ENCODE measurements at regions not wholly inside any gene's neighbourhood (a gene's known extent, or its start where the extent isn't known, plus 50 kb on each side); places are given as distances from the start of the nearest gene placed in this dataset.

DNA sequence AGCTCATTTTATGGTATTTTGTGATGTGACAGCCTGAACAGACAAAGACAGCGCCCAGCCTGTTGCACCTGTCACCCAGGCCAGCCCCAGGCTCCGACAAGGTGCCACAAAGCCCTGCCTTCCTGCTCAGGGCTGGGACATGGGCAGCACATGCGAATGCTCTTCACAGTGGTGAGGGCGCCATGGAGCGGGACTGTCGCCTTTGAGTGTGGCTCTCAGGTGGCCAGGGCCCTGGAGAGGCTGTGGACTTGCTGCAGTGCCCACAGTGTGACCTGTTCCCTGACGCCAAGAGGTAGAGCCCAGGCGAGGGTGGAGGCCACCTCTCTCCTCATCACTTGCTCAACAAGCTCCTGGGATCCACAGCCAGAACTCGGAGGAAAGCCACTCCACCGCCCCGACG is 346.3 kb downstream of the SHANK2 start:
- H3K9me3 ChIP-seq (ENCODE audit: insufficient read depth, low read length, severe bottlenecking) = peaks cover 4% of the 10 kb centered on the region
- H3K27me3 ChIP-seq (ENCODE audit: insufficient read depth, low read length, poor library complexity) = no peaks in the 10 kb centered on the region
- no peak overlapping the region for H3K4me3 ChIP-seq (ENCODE audit: low read depth in 1 of 2, low read length in 2 of 2)
- no peak overlapping the region for H3K4me2 ChIP-seq (ENCODE audit: insufficient read depth, low read length)
- H3K4me1 ChIP-seq (ENCODE audit: insufficient read depth, low read length) = no peaks in the 10 kb centered on the region
- TF ChIP-seq, protein P1, sequence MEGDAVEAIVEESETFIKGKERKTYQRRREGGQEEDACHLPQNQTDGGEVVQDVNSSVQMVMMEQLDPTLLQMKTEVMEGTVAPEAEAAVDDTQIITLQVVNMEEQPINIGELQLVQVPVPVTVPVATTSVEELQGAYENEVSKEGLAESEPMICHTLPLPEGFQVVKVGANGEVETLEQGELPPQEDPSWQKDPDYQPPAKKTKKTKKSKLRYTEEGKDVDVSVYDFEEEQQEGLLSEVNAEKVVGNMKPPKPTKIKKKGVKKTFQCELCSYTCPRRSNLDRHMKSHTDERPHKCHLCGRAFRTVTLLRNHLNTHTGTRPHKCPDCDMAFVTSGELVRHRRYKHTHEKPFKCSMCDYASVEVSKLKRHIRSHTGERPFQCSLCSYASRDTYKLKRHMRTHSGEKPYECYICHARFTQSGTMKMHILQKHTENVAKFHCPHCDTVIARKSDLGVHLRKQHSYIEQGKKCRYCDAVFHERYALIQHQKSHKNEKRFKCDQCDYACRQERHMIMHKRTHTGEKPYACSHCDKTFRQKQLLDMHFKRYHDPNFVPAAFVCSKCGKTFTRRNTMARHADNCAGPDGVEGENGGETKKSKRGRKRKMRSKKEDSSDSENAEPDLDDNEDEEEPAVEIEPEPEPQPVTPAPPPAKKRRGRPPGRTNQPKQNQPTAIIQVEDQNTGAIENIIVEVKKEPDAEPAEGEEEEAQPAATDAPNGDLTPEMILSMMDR (IDR thresholded peaks at IDR 0.05; ENCODE audit: borderline replicate concordance, extremely low read depth, low read length, poor library complexity, severe bottlenecking) = no peak
- no peaks in the 10 kb centered on the region for H4K20me1 ChIP-seq (ENCODE audit: insufficient read depth, low read length)
- H3K9ac ChIP-seq (ENCODE audit: low read depth, low read length) = no peak overlapping the region
- H3K27ac ChIP-seq (ENCODE audit: low read length) = no peak overlapping the region
- no peak for ATAC-seq (ENCODE audit: insufficient read depth, low read depth)
- no peak overlapping the region for H2AFZ ChIP-seq (ENCODE audit: low read depth, low read length)
- no peaks in the 10 kb centered on the region for H3K36me3 ChIP-seq (ENCODE audit: insufficient read depth, low read length)
- no peak for DNase-seq
- no peaks in the 10 kb centered on the region for H3K79me2 ChIP-seq (ENCODE audit: insufficient read depth, low read length)

DNA sequence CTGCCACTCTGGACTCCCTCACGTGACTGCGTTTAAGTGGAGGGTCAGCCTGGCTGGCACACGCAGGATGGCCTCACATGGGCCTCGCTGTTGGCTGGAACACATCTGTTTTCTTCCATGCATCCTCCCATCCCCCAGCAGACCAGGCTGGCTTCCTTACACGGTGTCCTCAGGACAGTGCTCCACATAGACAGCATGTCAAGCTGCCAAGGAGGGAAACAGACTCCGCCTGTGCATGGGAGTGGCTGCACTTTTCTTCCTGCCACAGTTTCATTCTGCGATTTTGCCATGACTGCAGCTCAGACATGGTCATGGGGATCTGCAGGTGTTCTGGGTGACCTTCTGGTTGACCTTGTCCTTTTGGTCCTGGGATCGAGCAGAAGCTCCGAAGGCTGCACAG is 344.2 kb downstream of the SHANK2 start:
- H3K4me3 ChIP-seq (ENCODE audit: low read depth in 1 of 2, low read length in 2 of 2) = no peak overlapping the region
- H3K79me2 ChIP-seq (ENCODE audit: insufficient read depth, low read length) = no peaks in the 10 kb centered on the region
- H3K36me3 ChIP-seq (ENCODE audit: insufficient read depth, low read length) = no peaks in the 10 kb centered on the region
- H3K9ac ChIP-seq (ENCODE audit: low read depth, low read length) = no peak overlapping the region
- DNase-seq (no peak), ATAC-seq (ENCODE audit: insufficient read depth, low read depth) (no peak)
- H3K9me3 ChIP-seq (ENCODE audit: insufficient read depth, low read length, severe bottlenecking) = peaks cover 4% of the 10 kb centered on the region
- TF ChIP-seq, protein P1 (IDR thresholded peaks at IDR 0.05; ENCODE audit: borderline replicate concordance, extremely low read depth, low read length, poor library complexity, severe bottlenecking) = no peak
- TF ChIP-seq EZH2 (IDR thresholded peaks at IDR 0.05; ENCODE audit: borderline replicate concordance, low read depth, low read length, severe bottlenecking) = no peak
- no peak overlapping the region for H3K4me2 ChIP-seq (ENCODE audit: insufficient read depth, low read length)
- H3K27ac ChIP-seq (ENCODE audit: low read length) = no peak overlapping the region
- no peak overlapping the region for H2AFZ ChIP-seq (ENCODE audit: low read depth, low read length)
- no peaks in the 10 kb centered on the region for H4K20me1 ChIP-seq (ENCODE audit: insufficient read depth, low read length)
- no peaks in the 10 kb centered on the region for H3K4me1 ChIP-seq (ENCODE audit: insufficient read depth, low read length)
- H3K27me3 ChIP-seq (ENCODE audit: insufficient read depth, low read length, poor library complexity) = no peaks in the 10 kb centered on the region

DNA sequence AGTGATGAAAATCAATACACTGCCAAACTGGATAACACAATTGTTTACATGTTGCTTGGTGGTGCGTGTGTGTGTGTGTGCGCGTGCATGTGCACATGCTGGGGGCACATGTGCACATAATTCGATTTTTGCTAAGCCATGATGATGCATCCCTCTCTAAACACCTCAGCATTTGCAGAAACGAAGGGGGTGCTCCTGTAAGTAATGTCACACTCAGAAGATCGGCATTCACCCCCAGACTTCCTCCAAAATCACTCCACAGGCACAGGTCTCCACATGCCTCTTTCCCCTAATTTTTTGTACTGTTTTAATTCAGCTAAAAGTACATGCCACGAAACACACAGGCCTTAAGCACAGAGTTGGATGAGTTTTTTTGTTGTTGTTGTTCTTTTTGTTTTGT is 341.5 kb downstream of the SHANK2 start:
- Histone ChIP-seq H3K9ac (ENCODE audit: low read depth, low read length) (no peak overlapping the region), H3K79me2 (ENCODE audit: insufficient read depth, low read length) (no peaks in the 10 kb centered on the region), H3K4me2 (ENCODE audit: insufficient read depth, low read length) (no peak overlapping the region), H2AFZ (ENCODE audit: low read depth, low read length) (no peak overlapping the region), H3K4me1 (ENCODE audit: insufficient read depth, low read length) (no peaks in the 10 kb centered on the region), H3K36me3 (ENCODE audit: insufficient read depth, low read length) (no peaks in the 10 kb centered on the region), H4K20me1 (ENCODE audit: insufficient read depth, low read length) (no peaks in the 10 kb centered on the region), H3K27ac (ENCODE audit: low read length) (no peak overlapping the region), H3K9me3 (ENCODE audit: insufficient read depth, low read length, severe bottlenecking) (no peaks in the 10 kb centered on the region), H3K27me3 (ENCODE audit: insufficient read depth, low read length, poor library complexity) (no peaks in the 10 kb centered on the region), H3K4me3 (ENCODE audit: low read depth in 1 of 2, low read length in 2 of 2) (no peak overlapping the region)
- no peak for ATAC-seq (ENCODE audit: insufficient read depth, low read depth)
- TF ChIP-seq EZH2 (IDR thresholded peaks at IDR 0.05; ENCODE audit: borderline replicate concordance, low read depth, low read length, severe bottlenecking) = no peak
- TF ChIP-seq, protein P1 (IDR thresholded peaks at IDR 0.05; ENCODE audit: borderline replicate concordance, extremely low read depth, low read length, poor library complexity, severe bottlenecking) = no peak
- DNase-seq = no peak

DNA sequence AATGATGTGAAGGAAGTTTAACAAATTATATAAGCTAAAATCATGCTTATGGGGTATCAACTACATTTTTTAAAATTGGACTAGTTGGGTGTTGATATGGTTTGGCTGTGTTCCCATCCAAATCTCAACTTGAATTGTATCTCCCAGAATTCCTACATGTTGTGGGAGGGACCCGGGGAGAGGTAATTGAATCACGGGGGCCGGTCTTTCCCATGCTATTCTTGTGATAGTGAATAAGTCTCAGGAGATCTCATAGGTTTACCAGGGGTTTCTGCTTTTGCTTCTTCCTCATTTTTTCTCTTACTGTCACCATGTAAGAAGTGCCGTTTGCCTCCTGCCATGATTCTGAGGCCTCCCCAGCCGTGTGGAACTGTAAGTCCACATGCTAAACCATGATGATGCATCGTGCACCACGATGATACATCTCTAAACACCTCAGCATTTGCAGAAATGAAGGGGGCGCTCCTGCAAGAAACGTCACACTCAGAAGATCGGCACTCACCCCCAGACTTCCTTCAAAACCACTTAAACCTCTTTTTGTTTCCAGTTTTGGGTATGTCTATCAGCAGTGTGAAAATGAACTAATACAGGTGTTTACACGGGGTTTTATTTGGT is 340.0 kb downstream of the SHANK2 start:
- H2AFZ ChIP-seq (ENCODE audit: low read depth, low read length) = no peak overlapping the region
- no peaks in the 10 kb centered on the region for H3K27me3 ChIP-seq (ENCODE audit: insufficient read depth, low read length, poor library complexity)
- H3K27ac ChIP-seq (ENCODE audit: low read length) = no peak overlapping the region
- H3K4me1 ChIP-seq (ENCODE audit: insufficient read depth, low read length) = no peaks in the 10 kb centered on the region
- H4K20me1 ChIP-seq (ENCODE audit: insufficient read depth, low read length) = no peaks in the 10 kb centered on the region
- TF ChIP-seq, protein P1 (IDR thresholded peaks at IDR 0.05; ENCODE audit: borderline replicate concordance, extremely low read depth, low read length, poor library complexity, severe bottlenecking) = no peak
- TF ChIP-seq EZH2 (IDR thresholded peaks at IDR 0.05; ENCODE audit: borderline replicate concordance, low read depth, low read length, severe bottlenecking) = no peak
- no peak overlapping the region for H3K9ac ChIP-seq (ENCODE audit: low read depth, low read length)
- H3K79me2 ChIP-seq (ENCODE audit: insufficient read depth, low read length) = no peaks in the 10 kb centered on the region
- no peak overlapping the region for H3K4me2 ChIP-seq (ENCODE audit: insufficient read depth, low read length)
- DNase-seq (no peak), ATAC-seq (ENCODE audit: insufficient read depth, low read depth) (no peak)
- no peaks in the 10 kb centered on the region for H3K36me3 ChIP-seq (ENCODE audit: insufficient read depth, low read length)
- H3K9me3 ChIP-seq (ENCODE audit: insufficient read depth, low read length, severe bottlenecking) = no peaks in the 10 kb centered on the region
- no peak overlapping the region for H3K4me3 ChIP-seq (ENCODE audit: low read depth in 1 of 2, low read length in 2 of 2)
